ENCODE measurements at regions not wholly inside any gene's neighbourhood (a gene's known extent, or its start where the extent isn't known, plus 50 kb on each side); places are given as distances from the start of the nearest gene placed in this dataset.

GRCh38 chr4:45199736-45200135 is 473.4 kb upstream of the GNPDA2 start:
- no peak for DNase-seq

- no peak for DNase-seq
Observed at GRCh38 chr4:45188501-45188900, 462.1 kb upstream of the GNPDA2 start.

GRCh38 chr4:45186249-45186648 is 459.9 kb upstream of the GNPDA2 start:
- DNase-seq = no peak

- DNase-seq = no peak
Observed at GRCh38 chr4:45183905-45184304, 457.5 kb upstream of the GNPDA2 start.

- DNase-seq = no peak
Observed at GRCh38 chr4:45172636-45173035, 446.3 kb upstream of the GNPDA2 start.

GRCh38 chr4:45160951-45161350 is 434.6 kb upstream of the GNPDA2 start:
- DNase-seq = no peak

GRCh38 chr4:45155081-45155777 is 428.9 kb upstream of the GNPDA2 start:
- DNase-seq = no peak

- DNase-seq = no peak
Observed at GRCh38 chr4:45147866-45148265, 421.5 kb upstream of the GNPDA2 start.

- DNase-seq = no peak
Observed at GRCh38 chr4:45131020-45131419, 404.7 kb upstream of the GNPDA2 start.

GRCh38 chr4:45122406-45122805 is 396.1 kb upstream of the GNPDA2 start:
- DNase-seq = no peak

- no peak for DNase-seq
Observed at GRCh38 chr4:45121426-45121975, 395.1 kb upstream of the GNPDA2 start.

- DNase-seq = no peak
Observed at GRCh38 chr4:45120163-45120562, 393.8 kb upstream of the GNPDA2 start.

- DNase-seq = no peak
Observed at GRCh38 chr4:45119376-45119775, 393.0 kb upstream of the GNPDA2 start.

- no peak for DNase-seq
Observed at GRCh38 chr4:45102716-45103115, 376.4 kb upstream of the GNPDA2 start.

- no peak for DNase-seq
Observed at GRCh38 chr4:45100956-45101818, 374.8 kb upstream of the GNPDA2 start.

- no peak for DNase-seq
Observed at GRCh38 chr4:45099471-45099870, 373.1 kb upstream of the GNPDA2 start.

GRCh38 chr4:45094684-45095083 is 368.3 kb upstream of the GNPDA2 start:
- no peak for DNase-seq

GRCh38 chr4:45082101-45082500 is 355.7 kb upstream of the GNPDA2 start:
- no peak for DNase-seq

- no peak for DNase-seq
Observed at GRCh38 chr4:45079616-45080015, 353.3 kb upstream of the GNPDA2 start.

GRCh38 chr4:45078201-45078600 is 351.8 kb upstream of the GNPDA2 start:
- DNase-seq = no peak

- no peak for DNase-seq
Observed at GRCh38 chr4:45072981-45073380, 346.6 kb upstream of the GNPDA2 start.

- no peak for DNase-seq
Observed at GRCh38 chr4:45064741-45065140, 338.4 kb upstream of the GNPDA2 start.

- no peak for DNase-seq
Observed at GRCh38 chr4:45063696-45064095, 337.3 kb upstream of the GNPDA2 start.

- DNase-seq = no peak
Observed at GRCh38 chr4:45062935-45063545, 336.7 kb upstream of the GNPDA2 start.

Measured in KG1 (cell line).